ENCODE measurements at regions not wholly inside any gene's neighbourhood (a gene's known extent, or its start where the extent isn't known, plus 50 kb on each side); places are given as distances from the start of the nearest gene placed in this dataset.
"Not testable (repeated sequence)": the region's sequence is repeated elsewhere in the genome, so short reads cannot be mapped to it uniquely, and the experiment has no call there.

- POLR2A ChIA-PET, result no interaction called here
- Mint-ChIP-seq H3K27ac (no peak overlapping the region), H3K9me3 (ENCODE audit: insufficient read depth) (no peaks in the 10 kb centered on the region), H3K27me3 (ENCODE audit: low read depth) (no peaks in the 10 kb centered on the region), H3K4me1 (ENCODE audit: low read depth) (peaks cover 8% of the 10 kb centered on the region), H3K4me3 (no peak overlapping the region), H3K36me3 (ENCODE audit: low read depth) (no peaks in the 10 kb centered on the region)
- CTCF ChIA-PET, result no interaction called here
- DNase-seq (no peak), ATAC-seq (no peak)
Measured at GRCh38 chr3:72081471-72082185, 296.7 kb upstream of the PROK2 start.

GRCh38 chr3:72080800-72081199 lies 295.9 kb upstream of the PROK2 start:
- POLR2A ChIA-PET, result no interaction called here
- no peak for DNase-seq
- Mint-ChIP-seq H3K36me3 (ENCODE audit: low read depth) (no peaks in the 10 kb centered on the region), H3K9me3 (ENCODE audit: insufficient read depth) (peaks cover 5% of the 10 kb centered on the region), H3K27ac (no peak overlapping the region), H3K27me3 (ENCODE audit: low read depth) (no peaks in the 10 kb centered on the region), H3K4me3 (no peak overlapping the region), H3K4me1 (ENCODE audit: low read depth) (peaks cover 8% of the 10 kb centered on the region)
- ATAC-seq, result no peak
- CTCF ChIA-PET, result no interaction called here

- ATAC-seq (no peak), DNase-seq (no peak)
- CTCF ChIA-PET, result no interaction called here
- no peak overlapping the region for H3K27ac Mint-ChIP-seq
- H3K9me3 Mint-ChIP-seq (ENCODE audit: insufficient read depth), result peaks cover 12% of the 10 kb centered on the region
- H3K4me3 Mint-ChIP-seq, result no peak overlapping the region
- no peaks in the 10 kb centered on the region for H3K27me3 Mint-ChIP-seq (ENCODE audit: low read depth)
- H3K36me3 Mint-ChIP-seq (ENCODE audit: low read depth), result peaks cover 2% of the 10 kb centered on the region
- POLR2A ChIA-PET, result no interaction called here
- H3K4me1 Mint-ChIP-seq (ENCODE audit: low read depth), result peaks cover 8% of the 10 kb centered on the region
Measured at GRCh38 chr3:72080095-72080494, 295.1 kb upstream of the PROK2 start.

GRCh38 chr3:72079369-72079872 lies 294.5 kb upstream of the PROK2 start:
- H3K9me3 Mint-ChIP-seq (ENCODE audit: insufficient read depth), result peaks cover 13% of the 10 kb centered on the region
- peaks cover 8% of the 10 kb centered on the region for H3K4me1 Mint-ChIP-seq (ENCODE audit: low read depth)
- H3K27me3 Mint-ChIP-seq (ENCODE audit: low read depth), result no peaks in the 10 kb centered on the region
- DNase-seq, result no peak
- POLR2A ChIA-PET, result no interaction called here
- H3K27ac Mint-ChIP-seq, result no peak overlapping the region
- peaks cover 2% of the 10 kb centered on the region for H3K36me3 Mint-ChIP-seq (ENCODE audit: low read depth)
- no peak overlapping the region for H3K4me3 Mint-ChIP-seq
- CTCF ChIA-PET, result no interaction called here
- no peak for ATAC-seq

- peaks cover 8% of the 10 kb centered on the region for H3K4me1 Mint-ChIP-seq (ENCODE audit: low read depth)
- H3K36me3 Mint-ChIP-seq (ENCODE audit: low read depth), result peaks cover 2% of the 10 kb centered on the region
- DNase-seq (no peak), ATAC-seq (no peak)
- ChIA-PET POLR2A (no interaction called here), CTCF (no interaction called here)
- peaks cover 13% of the 10 kb centered on the region for H3K9me3 Mint-ChIP-seq (ENCODE audit: insufficient read depth)
- no peak overlapping the region for H3K27ac Mint-ChIP-seq
- H3K4me3 Mint-ChIP-seq, result no peak overlapping the region
- no peaks in the 10 kb centered on the region for H3K27me3 Mint-ChIP-seq (ENCODE audit: low read depth)
Measured at GRCh38 chr3:72078676-72079368, 293.9 kb upstream of the PROK2 start.

GRCh38 chr3:72077473-72078259 lies 292.7 kb upstream of the PROK2 start:
- ChIA-PET CTCF (no interaction called here), POLR2A (interaction anchor here (0.6 kb wide), 1 partner anchor 181 kb away, joined by 3 read pairs; no protein-coding TSS in a partner anchor)
- H3K27me3 Mint-ChIP-seq (ENCODE audit: low read depth), result no peaks in the 10 kb centered on the region
- peaks cover 13% of the 10 kb centered on the region for H3K9me3 Mint-ChIP-seq (ENCODE audit: insufficient read depth)
- ATAC-seq (no peak), DNase-seq (no peak)
- H3K4me3 Mint-ChIP-seq, result no peak overlapping the region
- peaks cover 2% of the 10 kb centered on the region for H3K36me3 Mint-ChIP-seq (ENCODE audit: low read depth)
- H3K27ac Mint-ChIP-seq, result no peak overlapping the region
- peaks cover 5% of the 10 kb centered on the region for H3K4me1 Mint-ChIP-seq (ENCODE audit: low read depth)

GRCh38 chr3:72075848-72076247 lies 290.9 kb upstream of the PROK2 start:
- H3K36me3 Mint-ChIP-seq (ENCODE audit: low read depth); ATAC-seq; H3K27me3 Mint-ChIP-seq (ENCODE audit: low read depth); DNase-seq; H3K4me1 Mint-ChIP-seq (ENCODE audit: low read depth); POLR2A ChIA-PET; H3K4me3 Mint-ChIP-seq; CTCF ChIA-PET; H3K27ac Mint-ChIP-seq: not testable (repeated sequence)
- H3K9me3 Mint-ChIP-seq (ENCODE audit: insufficient read depth), result peaks cover 13% of the 10 kb centered on the region

GRCh38 chr3:72071624-72072023 lies 286.7 kb upstream of the PROK2 start:
- DNase-seq (no peak), ATAC-seq (no peak)
- Mint-ChIP-seq H3K4me3 (no peak overlapping the region), H3K27me3 (ENCODE audit: low read depth) (peaks cover 7% of the 10 kb centered on the region), H3K36me3 (ENCODE audit: low read depth) (peaks cover 2% of the 10 kb centered on the region), H3K27ac (no peak overlapping the region), H3K9me3 (ENCODE audit: insufficient read depth) (peaks cover 13% of the 10 kb centered on the region), H3K4me1 (ENCODE audit: low read depth) (no peaks in the 10 kb centered on the region)
- ChIA-PET POLR2A (no interaction called here), CTCF (no interaction called here)

- Mint-ChIP-seq H3K27me3 (ENCODE audit: low read depth) (peaks cover 7% of the 10 kb centered on the region), H3K9me3 (ENCODE audit: insufficient read depth) (peaks cover under 1% of the 10 kb centered on the region), H3K4me3 (no peak overlapping the region), H3K36me3 (ENCODE audit: low read depth) (no peaks in the 10 kb centered on the region), H3K4me1 (ENCODE audit: low read depth) (no peaks in the 10 kb centered on the region), H3K27ac (no peak overlapping the region)
- ChIA-PET CTCF (no interaction called here), POLR2A (no interaction called here)
- ATAC-seq (no peak), DNase-seq (no peak)
Measured at GRCh38 chr3:72070005-72070404, 285.1 kb upstream of the PROK2 start.

GRCh38 chr3:72069543-72069942 lies 284.6 kb upstream of the PROK2 start:
- ATAC-seq, result no peak
- peaks cover 7% of the 10 kb centered on the region for H3K27me3 Mint-ChIP-seq (ENCODE audit: low read depth)
- no peak overlapping the region for H3K27ac Mint-ChIP-seq
- no peak for DNase-seq
- CTCF ChIA-PET, result no interaction called here
- H3K36me3 Mint-ChIP-seq (ENCODE audit: low read depth), result no peaks in the 10 kb centered on the region
- POLR2A ChIA-PET, result no interaction called here
- no peaks in the 10 kb centered on the region for H3K4me1 Mint-ChIP-seq (ENCODE audit: low read depth)
- H3K4me3 Mint-ChIP-seq, result no peak overlapping the region
- no peaks in the 10 kb centered on the region for H3K9me3 Mint-ChIP-seq (ENCODE audit: insufficient read depth)

- H3K27ac Mint-ChIP-seq, result no peak overlapping the region
- ATAC-seq, result no peak
- H3K36me3 Mint-ChIP-seq (ENCODE audit: low read depth), result no peaks in the 10 kb centered on the region
- no peak overlapping the region for H3K4me3 Mint-ChIP-seq
- POLR2A ChIA-PET, result no interaction called here
- DNase-seq, result no peak
- no peaks in the 10 kb centered on the region for H3K4me1 Mint-ChIP-seq (ENCODE audit: low read depth)
- no peaks in the 10 kb centered on the region for H3K9me3 Mint-ChIP-seq (ENCODE audit: insufficient read depth)
- peaks cover 11% of the 10 kb centered on the region for H3K27me3 Mint-ChIP-seq (ENCODE audit: low read depth)
- CTCF ChIA-PET, result no interaction called here
Measured at GRCh38 chr3:72068621-72069020, 283.7 kb upstream of the PROK2 start.

- Mint-ChIP-seq H3K36me3 (ENCODE audit: low read depth) (no peaks in the 10 kb centered on the region), H3K27ac (no peak overlapping the region), H3K4me3 (no peak overlapping the region), H3K4me1 (ENCODE audit: low read depth) (no peaks in the 10 kb centered on the region), H3K9me3 (ENCODE audit: insufficient read depth) (no peaks in the 10 kb centered on the region), H3K27me3 (ENCODE audit: low read depth) (peaks cover 11% of the 10 kb centered on the region)
- ATAC-seq, result no peak
- POLR2A ChIA-PET, result no interaction called here
- DNase-seq, result no peak
- CTCF ChIA-PET, result no interaction called here
Measured at GRCh38 chr3:72067721-72068120, 282.8 kb upstream of the PROK2 start.

All from activated CD8-positive, alpha-beta T cell treated with anti-CD3 and anti-CD28 coated beads, Interleukin-2, amount 10 ng/mL, durations not matched to agents 7 days and 5 days (primary cell).